Right atrium auricular region (tissue), 2 donors: ENCODE measurements at regions not wholly inside any gene's neighbourhood (a gene's known extent, or its start where the extent isn't known, plus 50 kb on each side); places are given as distances from the start of the nearest gene placed in this dataset.

Experiments
- DNase-seq: peaks from one replicate; pipeline ENCODE4 v3.0.0-alpha.2; 2019; ENCODE audit warnings: low spot score
- H3K27ac ChIP-seq, 2 donors: fragments of 200-600 bp; sonication (generic); 1 replicate in 1 of 2; 2 replicates in 1 of 2; pipeline ENCODE4 v1.5.1; 2016 to 2019
- H3K27me3 ChIP-seq, 2 donors: fragments of 200-600 bp; sonication (generic); one replicate each; pipeline versions ENCODE4 v1.5.1 to v1.6.0; 2017 to 2019
- H3K36me3 ChIP-seq: fragments of 200-600 bp; sonication (generic); one replicate; pipeline ENCODE4 v1.5.1; 2016
- H3K4me1 ChIP-seq, 2 donors: fragments of 200-600 bp; sonication (generic); one replicate each; pipeline versions ENCODE4 v1.5.1 to v1.6.0; 2017 to 2019
- H3K4me3 ChIP-seq, 2 donors: fragments of 200-600 bp; sonication (generic); 1 replicate in 1 of 2; 2 replicates in 1 of 2; pipeline ENCODE4 v1.5.1; 2017 to 2019; ENCODE audit warnings: mild to moderate bottlenecking in 1 of 2, moderate library complexity in 1 of 2
- H3K9me3 ChIP-seq, 2 donors: fragments of 200-600 bp; sonication (generic); one replicate each; pipeline ENCODE4 v1.5.1; 2019
- CTCF ChIP-seq, 2 donors: fragments of 200-600 bp; sonication (generic); IDR thresholded peaks; one replicate each; pipeline ENCODE4 v1.5.1; 2019; ENCODE audit warnings: antibody characterized with exemption in 2 of 2

- H3K27me3 ChIP-seq = no peaks in the 10 kb centered on the region
- H3K4me3 ChIP-seq = no peak overlapping the region
- H3K27ac ChIP-seq = peak overlapping the region in 1 of 2 donors; percentile 8
- H3K4me1 ChIP-seq = no peaks in the 10 kb centered on the region
- TF ChIP-seq CTCF (IDR thresholded peaks at IDR 0.05) = no peak
- no peak for DNase-seq
- no peaks in the 10 kb centered on the region for H3K9me3 ChIP-seq
- H3K36me3 ChIP-seq = no peaks in the 10 kb centered on the region
Measured at GRCh38 chr3:187520027-187520945, 149.9 kb downstream of the SST start.

DNA sequence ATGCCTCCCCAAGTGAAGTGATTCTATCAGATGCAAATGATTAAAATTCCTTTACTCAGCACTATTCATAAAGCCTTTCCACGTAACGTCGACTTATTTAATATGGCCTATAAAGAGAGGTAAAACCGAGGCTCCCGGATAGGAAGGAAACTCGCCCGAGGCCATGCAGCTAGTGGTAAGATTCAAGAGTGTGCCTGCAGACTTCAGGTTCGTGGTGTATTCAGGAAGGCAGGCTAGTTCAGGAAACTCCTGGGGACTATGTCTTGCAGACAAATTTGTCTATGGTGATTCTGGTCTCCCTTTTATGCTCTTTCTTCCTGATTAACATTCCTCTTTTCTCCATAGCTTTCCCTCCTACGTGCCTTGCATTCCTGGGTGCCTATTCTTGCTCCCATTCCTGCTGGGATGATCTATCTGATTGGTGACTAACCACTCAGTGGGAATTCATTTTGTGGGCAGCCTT lies 150.7 kb downstream of the SST start:
- DNase-seq = no peak
- TF ChIP-seq CTCF (IDR thresholded peaks at IDR 0.05) = no peak
- Histone ChIP-seq H3K36me3 (no peaks in the 10 kb centered on the region), H3K27ac (no peak overlapping the region), H3K4me1 (no peaks in the 10 kb centered on the region), H3K9me3 (no peaks in the 10 kb centered on the region), H3K4me3 (no peak overlapping the region), H3K27me3 (no peaks in the 10 kb centered on the region)

GRCh38 chr3:187518616-187519015 lies 150.4 kb downstream of the RTP4 start:
- Histone ChIP-seq H3K4me1 (no peaks in the 10 kb centered on the region), H3K4me3 (no peak overlapping the region), H3K36me3 (no peaks in the 10 kb centered on the region), H3K27ac (no peak overlapping the region), H3K27me3 (no peaks in the 10 kb centered on the region), H3K9me3 (no peaks in the 10 kb centered on the region)
- no peak for TF ChIP-seq CTCF (IDR thresholded peaks at IDR 0.05)
- DNase-seq = no peak

DNA sequence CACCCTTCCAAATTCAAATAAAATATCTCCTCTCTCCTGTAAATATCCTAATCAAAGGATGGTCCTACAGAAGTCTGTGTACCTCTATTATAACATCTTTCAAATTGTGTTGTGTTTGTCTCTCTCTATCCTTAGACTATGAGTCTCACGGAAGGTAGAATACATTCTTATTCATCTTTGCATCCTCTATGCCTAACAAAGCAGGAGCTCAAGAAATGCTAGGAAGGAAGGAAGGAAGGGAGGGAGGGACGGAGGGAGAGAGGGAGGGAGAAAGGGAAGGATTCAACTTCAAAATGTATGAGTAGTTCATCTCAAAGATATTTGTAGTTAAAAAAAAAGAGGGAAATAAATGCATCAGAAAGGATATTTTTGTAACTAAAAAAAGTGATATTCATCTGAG lies 150.0 kb downstream of the RTP4 start:
- H3K27ac ChIP-seq = no peak overlapping the region
- no peaks in the 10 kb centered on the region for H3K27me3 ChIP-seq
- no peaks in the 10 kb centered on the region for H3K36me3 ChIP-seq
- no peak for DNase-seq
- H3K4me1 ChIP-seq = no peaks in the 10 kb centered on the region
- no peaks in the 10 kb centered on the region for H3K9me3 ChIP-seq
- no peak for TF ChIP-seq CTCF (IDR thresholded peaks at IDR 0.05)
- no peak overlapping the region for H3K4me3 ChIP-seq

- no peak for TF ChIP-seq CTCF (IDR thresholded peaks at IDR 0.05)
- Histone ChIP-seq H3K27ac (no peak overlapping the region), H3K27me3 (no peaks in the 10 kb centered on the region), H3K4me1 (no peaks in the 10 kb centered on the region), H3K36me3 (no peaks in the 10 kb centered on the region), H3K4me3 (no peak overlapping the region), H3K9me3 (peaks cover 0 to 13% of the 10 kb centered on the region in 2 donors)
- no peak for DNase-seq
Measured at GRCh38 chr3:187516446-187517185, 148.4 kb downstream of the RTP4 start.
